PC-9 (cell line): ENCODE measurements at regions not wholly inside any gene's neighbourhood (a gene's known extent, or its start where the extent isn't known, plus 50 kb on each side); places are given as distances from the start of the nearest gene placed in this dataset.

Experiments
- BruUV-seq: library from RNA; stranded (reverse); fragments of 400-500 nt; replicated peaks from 2 replicates; lab custom pipeline; 2021; lab: Mats Ljungman, UMichigan
- CTCF ChIA-PET: fragments of 300-600 bp; sonication (Branson Sonifier 250); formaldehyde crosslinking; loops from one replicate; lab custom pipeline; 2022; ENCODE audit warnings: antibody characterized with exemption; lab: Charles Lee
- POLR2A ChIA-PET: fragments of 300-600 bp; sonication (Branson Sonifier 250); formaldehyde crosslinking; loops from one replicate; lab custom pipeline; 2022; ENCODE audit warnings: antibody characterized with exemption; ENCODE audit not compliant: unreplicated experiment; lab: Charles Lee
- DNase-seq, 2 experiments: peaks; one replicate each; pipeline versions ENCODE4 v3.0.0 to v3.0.0-alpha.2; 2015 to 2022; ENCODE audit warnings: mixed read lengths in 1 of 2
- H2AFZ ChIP-seq: fragments of 200-600 bp; sonication (generic); 2 replicates; pipeline ENCODE4 v1.8.1; 2017; ENCODE audit warnings: antibody characterized with exemption
- H3F3A ChIP-seq: fragments of 200-600 bp; sonication (generic); 2 replicates; pipeline ENCODE4 v1.8.1; 2017; ENCODE audit warnings: antibody characterized with exemption, mild to moderate bottlenecking, low read depth; ENCODE audit not compliant: insufficient read depth
- H3K27ac ChIP-seq: fragments of 200-600 bp; sonication (generic); 2 replicates; pipeline ENCODE4 v1.6.1; 2016; ENCODE audit warnings: mixed run types
- H3K27me3 ChIP-seq: fragments of 200-600 bp; sonication (generic); 2 replicates; pipeline ENCODE4 v1.6.1; 2016; ENCODE audit warnings: low read depth, mixed run types; ENCODE audit not compliant: insufficient read depth
- H3K36me3 ChIP-seq: fragments of 200-600 bp; sonication (generic); 2 replicates; pipeline ENCODE4 v1.6.1; 2016; ENCODE audit warnings: low read depth, mixed run types
- H3K4me1 ChIP-seq: fragments of 200-600 bp; sonication (generic); replicated peaks from 2 replicates; pipeline ENCODE4 v1.6.1; 2016; ENCODE audit warnings: mixed run types; ENCODE audit not compliant: insufficient read depth
- H3K4me2 ChIP-seq: fragments of 200-600 bp; sonication (generic); 2 replicates; pipeline ENCODE4 v1.6.1; 2017; ENCODE audit warnings: mixed run types
- H3K4me3 ChIP-seq: fragments of 200-600 bp; sonication (generic); 2 replicates; pipeline ENCODE4 v1.6.1; 2016; ENCODE audit warnings: mixed run types
- H3K79me2 ChIP-seq: fragments of 200-600 bp; sonication (generic); 2 replicates; pipeline ENCODE4 v1.6.1; 2017; ENCODE audit warnings: low read depth, mixed run types
- H3K9me2 ChIP-seq: fragments of 200-600 bp; sonication (generic); 2 replicates; pipeline ENCODE4 v1.8.1; 2017; ENCODE audit warnings: mild to moderate bottlenecking; ENCODE audit not compliant: insufficient read depth
- H3K9me3 ChIP-seq: fragments of 200-600 bp; sonication (generic); 2 replicates; pipeline ENCODE4 v1.8.1; 2016; ENCODE audit warnings: low read depth; ENCODE audit not compliant: insufficient read depth
- H4K20me1 ChIP-seq: fragments of 200-600 bp; sonication (generic); 2 replicates; pipeline ENCODE4 v1.8.1; 2017; ENCODE audit not compliant: insufficient read depth
- CTCF ChIP-seq: fragments of 200-600 bp; sonication (generic); conservative IDR thresholded peaks from 2 replicates; pipeline ENCODE4 v1.6.1; 2017; ENCODE audit warnings: mixed run types, antibody characterized with exemption, mild to moderate bottlenecking, moderate library complexity
- EZH2 ChIP-seq: fragments of 200-600 bp; sonication (generic); IDR thresholded peaks from 2 replicates; pipeline ENCODE4 v1.8.0; 2017; ENCODE audit warnings: antibody characterized with exemption, low read depth
- intact Hi-C: fragments of 100-400 bp; cut with micrococcal nuclease; formaldehyde crosslinking; loops from one replicate; pipeline ENCODE4 v1.10.0; 2022; ENCODE audit not compliant: unreplicated experiment

GRCh38 chr3:87788516-87788915 is 270.3 kb downstream of the CGGBP1 start:
- H3K4me1 ChIP-seq, result no peaks in the 10 kb centered on the region
- H3K4me3 ChIP-seq, result no peak overlapping the region
- H3K4me2 ChIP-seq, result no peak overlapping the region
- H3K27me3 ChIP-seq, result no peaks in the 10 kb centered on the region
- no peaks in the 10 kb centered on the region; the same call in 1 of the 2 replicates for H3K9me2 ChIP-seq
- H3K9me3 ChIP-seq, result no peaks in the 10 kb centered on the region
- no peaks in the 10 kb centered on the region for H3F3A ChIP-seq
- ChIA-PET CTCF (no interaction called here), POLR2A (no interaction called here)
- no peaks in the 10 kb centered on the region for H3K79me2 ChIP-seq
- intact Hi-C loops, result no loop called here
- no peaks in the 10 kb centered on the region for H3K36me3 ChIP-seq
- no peak for DNase-seq
- no peak for TF ChIP-seq EZH2
- no peak overlapping the region for H3K27ac ChIP-seq
- no peaks in the 10 kb centered on the region for H4K20me1 ChIP-seq
- no peak overlapping the region; the same call in 1 of the 2 replicates for H2AFZ ChIP-seq
- no TSS peak for BruUV-seq

- DNase-seq, result no peak
- H2AFZ ChIP-seq, result no peak overlapping the region
- no peaks in the 10 kb centered on the region for H3K9me2 ChIP-seq
- POLR2A ChIA-PET, result no interaction called here
- H3K9me3 ChIP-seq, result 0 out of 2 replicates have a peak, but pooled peaks cover 8% of the 10 kb centered on the region
- intact Hi-C loops, result no loop called here
- H3K4me2 ChIP-seq, result no peak overlapping the region
- no peak for TF ChIP-seq EZH2
- no peak for TF ChIP-seq CTCF
- H3K4me1 ChIP-seq, result no peaks in the 10 kb centered on the region
- H3K27me3 ChIP-seq, result no peaks in the 10 kb centered on the region
- no peak overlapping the region for H3K27ac ChIP-seq
- no peaks in the 10 kb centered on the region for H4K20me1 ChIP-seq
- no peak overlapping the region for H3K4me3 ChIP-seq
- H3K79me2 ChIP-seq, result no peaks in the 10 kb centered on the region
- no TSS peak for BruUV-seq
- CTCF ChIA-PET, result no interaction called here
- no peaks in the 10 kb centered on the region for H3K36me3 ChIP-seq
- H3F3A ChIP-seq, result no peaks in the 10 kb centered on the region
These were observed 278.0 kb downstream of the CGGBP1 start for GRCh38 chr3:87780811-87781210.

GRCh38 chr3:87778876-87779275 is 279.9 kb downstream of the CGGBP1 start:
- POLR2A ChIA-PET, result no interaction called here
- no TSS peak for BruUV-seq
- Histone ChIP-seq H3K79me2 (no peaks in the 10 kb centered on the region), H3K27me3 (no peaks in the 10 kb centered on the region), H3K4me2 (no peak overlapping the region), H3K4me3 (no peak overlapping the region), H3K36me3 (no peaks in the 10 kb centered on the region), H3K27ac (no peak overlapping the region), H3K9me3 (0 out of 2 replicates have a peak, but pooled peaks cover 8% of the 10 kb centered on the region), H3K9me2 (no peaks in the 10 kb centered on the region), H4K20me1 (no peaks in the 10 kb centered on the region), H3F3A (no peaks in the 10 kb centered on the region), H2AFZ (no peak overlapping the region), H3K4me1 (no peaks in the 10 kb centered on the region)
- intact Hi-C loops, result no loop called here
- TF ChIP-seq EZH2 (no peak), CTCF (no peak)
- no peak for DNase-seq
- CTCF ChIA-PET, result no interaction called here
